GM04503 (cell line): ENCODE measurements at regions not wholly inside any gene's neighbourhood (a gene's known extent, or its start where the extent isn't known, plus 50 kb on each side); places are given as distances from the start of the nearest gene placed in this dataset.
"Not testable (repeated sequence)": the region's sequence is repeated elsewhere in the genome, so short reads cannot be mapped to it uniquely, and the experiment has no call there.

ENCODE experiments used
- DNase-seq: peaks from one replicate; pipeline ENCODE4 v3.0.0-alpha.2; 2012; ENCODE audit warnings: low read depth

- no peak for DNase-seq
Observed at GRCh38 chr6:121925534-121926255, 473.8 kb upstream of the HSF2 start.

DNA sequence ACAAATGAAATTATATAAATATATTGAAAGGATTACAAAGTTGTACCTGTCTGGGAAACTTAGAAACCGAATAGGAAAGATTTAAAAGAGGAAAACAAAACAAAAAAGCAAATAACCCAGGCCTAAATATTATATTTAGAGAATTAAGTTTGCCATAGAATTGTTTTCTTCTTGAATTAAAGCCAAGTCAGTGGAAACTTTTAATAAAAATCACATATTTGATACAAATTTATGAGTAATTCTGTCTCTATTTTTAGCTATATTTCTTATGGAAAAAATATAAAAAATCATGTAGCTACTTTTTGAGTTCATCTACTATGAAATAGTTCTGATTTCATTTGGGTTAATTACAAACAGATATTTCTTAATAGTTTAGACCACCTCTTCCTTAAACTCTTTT is 470.2 kb upstream of the HSF2 start:
- DNase-seq = no peak

DNA sequence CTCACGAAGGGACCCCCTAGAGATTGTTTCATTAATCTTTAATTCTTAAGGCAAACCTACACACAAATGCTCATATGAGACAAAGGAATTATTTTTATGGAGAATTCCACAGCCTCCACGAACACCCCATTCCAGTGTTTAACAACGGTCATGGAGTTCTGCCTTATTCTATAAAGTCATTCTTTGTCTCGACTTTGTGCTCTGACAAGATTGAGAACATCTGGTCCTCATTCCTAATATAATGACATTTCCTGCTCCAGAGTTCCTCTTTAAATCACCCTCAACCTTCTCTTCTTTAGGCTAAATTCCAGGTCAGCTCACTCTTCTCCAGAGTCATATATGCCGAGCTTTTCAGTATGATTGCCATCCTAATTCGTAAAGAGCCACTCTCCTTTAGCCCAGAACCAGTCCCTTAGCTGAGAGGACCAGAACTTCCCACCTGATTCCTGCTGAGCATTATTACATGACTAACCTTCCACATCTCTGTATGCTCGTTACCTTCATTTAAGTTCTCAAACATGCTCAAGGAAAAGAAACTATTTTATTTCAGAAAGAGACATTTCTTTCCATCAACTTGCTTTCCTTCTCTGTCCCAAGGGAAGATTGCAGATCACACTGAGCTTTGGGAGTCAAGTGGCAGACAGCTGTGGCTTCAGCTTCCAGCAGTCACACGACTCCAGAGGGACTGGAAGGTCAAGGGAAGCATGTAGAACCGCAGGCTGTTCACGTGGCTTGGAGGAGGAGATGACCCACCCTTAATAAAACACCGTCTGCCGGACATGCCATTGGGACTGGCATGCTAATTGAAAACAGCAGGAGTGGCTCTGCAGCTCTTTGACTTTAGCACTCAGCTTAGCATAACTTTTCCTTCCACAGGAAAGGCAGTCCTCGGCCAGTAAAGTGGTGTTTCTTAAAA is 467.1 kb upstream of the HSF2 start:
- DNase-seq = peak; percentile 96

DNA sequence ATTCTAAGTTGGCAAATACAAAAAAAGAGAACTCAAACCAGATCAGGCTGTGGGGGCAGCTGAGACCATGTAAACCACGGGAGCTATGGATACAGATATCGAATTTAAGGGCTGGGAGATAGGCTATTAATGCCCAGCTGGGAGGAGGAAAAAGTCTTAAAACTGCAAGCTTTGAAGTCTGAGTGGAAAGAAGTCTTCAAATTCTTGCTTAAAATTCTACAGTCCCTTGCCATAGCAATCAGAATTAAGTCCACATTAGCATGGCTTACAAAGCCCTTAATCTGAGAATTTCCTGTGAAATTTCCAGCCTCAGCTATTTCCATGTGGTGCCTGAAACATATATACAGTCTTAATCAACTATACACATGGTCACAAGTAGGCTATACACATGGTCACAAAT is 465.0 kb upstream of the HSF2 start:
- DNase-seq = no peak

- no peak for DNase-seq
Observed at GRCh38 chr6:121940728-121941127, 458.7 kb upstream of the HSF2 start.

DNA sequence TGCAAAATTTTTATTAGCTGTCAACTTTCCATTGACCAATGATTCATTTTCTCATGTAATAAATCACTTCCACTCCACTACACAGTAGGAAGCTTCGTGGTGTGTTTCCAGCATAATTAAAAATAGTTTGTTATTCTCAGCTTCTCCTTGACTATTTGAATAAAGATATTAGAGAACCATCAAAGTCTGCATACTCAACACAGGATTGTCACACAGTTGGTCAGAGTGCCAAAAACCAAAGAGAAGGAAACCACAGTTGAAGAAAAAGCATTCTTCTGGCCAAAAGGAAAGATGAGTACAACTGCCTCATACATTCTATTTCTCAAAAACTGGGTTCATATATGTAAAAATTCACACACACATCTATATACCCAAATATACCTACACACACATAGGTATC is 455.1 kb upstream of the HSF2 start:
- DNase-seq = peak; percentile 55

GRCh38 chr6:121951123-121951522 is 448.3 kb upstream of the HSF2 start:
- DNase-seq = no peak

- peak; percentile 47 for DNase-seq
Observed at GRCh38 chr6:121951918-121952379, 447.5 kb upstream of the HSF2 start.

DNA sequence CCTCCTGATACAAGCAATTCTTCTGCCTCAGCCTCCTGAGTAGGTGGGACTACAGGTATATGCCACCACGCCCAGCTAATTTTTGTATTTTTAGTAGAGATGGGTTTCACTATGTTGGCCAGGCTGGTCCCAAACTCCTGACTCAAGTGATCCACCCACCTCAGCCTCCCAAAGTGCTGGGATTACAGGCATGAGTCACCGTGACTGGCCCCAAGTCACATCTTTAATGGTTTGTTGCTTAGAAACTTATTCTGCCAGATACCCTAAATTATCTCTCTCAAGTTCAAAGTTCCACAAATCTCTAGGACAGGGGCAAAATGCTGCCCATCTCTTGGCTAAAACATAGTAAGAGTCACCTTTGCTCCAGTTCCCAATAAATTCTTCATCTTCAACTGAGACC is 444.1 kb upstream of the HSF2 start:
- not testable (repeated sequence) for DNase-seq

GRCh38 chr6:121956782-121957181 is 442.7 kb upstream of the HSF2 start:
- DNase-seq = peak; percentile 54

DNA sequence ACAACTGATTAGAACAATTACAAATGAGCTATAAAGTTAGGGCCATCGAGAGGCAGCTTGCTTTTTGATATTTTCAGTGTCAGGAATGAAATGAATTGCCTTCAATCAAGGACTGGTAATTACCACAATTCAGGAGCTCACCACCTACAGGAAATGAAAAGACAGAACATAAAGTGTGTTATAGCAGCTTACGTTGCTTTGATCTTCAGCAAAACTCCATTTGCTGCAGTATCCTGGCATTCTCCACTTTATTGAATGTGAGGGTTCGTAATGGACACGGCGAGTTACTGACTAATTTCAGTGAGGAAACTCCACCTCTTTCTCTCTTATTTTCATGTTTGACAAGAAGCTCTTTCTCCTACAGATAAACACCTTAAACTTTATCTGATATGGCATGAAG is 440.0 kb upstream of the HSF2 start:
- DNase-seq = no peak

DNA sequence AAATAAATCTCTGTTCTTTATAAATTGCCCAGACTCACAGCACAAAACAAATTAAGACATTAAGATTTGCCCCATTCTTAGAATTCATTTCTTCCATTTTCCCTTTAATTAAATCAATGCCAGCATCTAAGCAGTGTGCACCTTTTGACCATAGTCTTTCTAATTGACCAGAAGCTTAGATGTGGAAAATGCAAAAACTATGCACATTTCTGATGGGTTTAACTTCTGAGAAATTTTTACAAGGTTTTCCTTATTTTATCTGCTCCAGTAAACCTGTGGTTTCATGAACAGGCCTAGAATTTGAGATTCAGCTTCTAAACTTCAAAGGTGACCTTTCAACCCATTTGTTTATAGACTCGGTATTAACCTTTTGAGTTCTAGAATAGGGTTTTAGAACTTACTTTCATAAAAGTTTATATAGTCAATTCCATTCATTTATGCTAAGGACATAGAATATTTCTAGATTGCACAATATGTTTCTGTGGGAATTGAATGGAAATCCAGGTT is 437.8 kb upstream of the HSF2 start:
- DNase-seq = no peak

DNA sequence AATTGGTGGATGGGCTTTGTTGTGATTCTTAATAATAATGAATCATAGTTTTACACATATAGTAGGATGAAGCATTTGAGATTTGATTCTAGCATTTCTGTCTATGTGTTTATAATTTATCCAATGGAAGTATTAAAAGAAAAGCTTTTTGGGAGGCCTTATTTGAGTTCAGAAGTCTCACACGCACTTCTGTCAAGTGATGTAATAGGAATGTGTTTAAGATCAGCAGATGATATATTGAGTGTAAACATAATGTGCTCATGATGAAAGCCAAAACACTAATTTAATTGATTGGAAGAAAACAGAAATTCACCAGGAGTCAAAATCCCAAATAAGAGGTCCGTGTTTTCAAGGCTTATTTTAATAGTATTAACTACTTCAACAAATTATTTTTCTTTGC is 435.6 kb upstream of the HSF2 start:
- DNase-seq = no peak

DNA sequence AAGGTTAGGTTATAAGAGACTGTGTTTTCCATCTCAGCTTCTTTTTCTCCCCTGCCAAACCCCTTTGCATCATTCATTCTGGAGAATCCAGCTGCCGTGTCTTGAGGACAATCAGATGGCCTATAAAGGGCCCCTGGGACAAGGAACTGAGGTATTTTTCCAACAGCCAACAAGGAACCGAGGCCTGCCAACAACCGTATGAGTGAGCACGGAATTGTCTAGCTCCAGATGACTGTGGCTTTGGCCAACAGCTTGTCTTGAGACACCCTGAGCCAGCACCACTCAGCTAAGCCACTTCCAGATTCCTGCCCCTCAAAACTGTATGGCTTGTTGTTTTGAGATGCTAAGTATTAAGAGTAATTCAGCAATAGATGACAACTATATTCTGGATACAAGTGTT is 433.7 kb upstream of the HSF2 start:
- DNase-seq = peak; percentile 84

GRCh38 chr6:121967631-121968030 is 431.8 kb upstream of the HSF2 start:
- DNase-seq = no peak

DNA sequence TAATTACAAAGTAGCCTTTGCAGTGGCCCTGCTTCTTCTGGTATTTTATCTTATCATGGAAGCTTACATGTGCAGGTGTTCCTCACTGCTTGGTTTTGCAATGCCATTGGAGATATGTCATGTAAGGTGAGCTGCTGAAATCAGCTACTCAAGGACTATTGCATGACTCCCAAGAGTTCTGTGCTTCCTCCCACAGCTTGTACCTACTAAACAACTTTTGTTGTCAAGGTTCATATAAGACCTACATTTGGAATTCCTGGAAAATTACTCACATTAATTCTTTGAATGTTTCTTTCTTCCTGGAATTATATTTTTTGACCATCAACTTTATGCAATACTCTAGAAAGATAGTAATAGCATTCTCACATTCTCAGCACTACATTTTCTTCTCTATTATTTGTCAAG is 427.5 kb upstream of the HSF2 start:
- DNase-seq = peak; percentile 37

DNA sequence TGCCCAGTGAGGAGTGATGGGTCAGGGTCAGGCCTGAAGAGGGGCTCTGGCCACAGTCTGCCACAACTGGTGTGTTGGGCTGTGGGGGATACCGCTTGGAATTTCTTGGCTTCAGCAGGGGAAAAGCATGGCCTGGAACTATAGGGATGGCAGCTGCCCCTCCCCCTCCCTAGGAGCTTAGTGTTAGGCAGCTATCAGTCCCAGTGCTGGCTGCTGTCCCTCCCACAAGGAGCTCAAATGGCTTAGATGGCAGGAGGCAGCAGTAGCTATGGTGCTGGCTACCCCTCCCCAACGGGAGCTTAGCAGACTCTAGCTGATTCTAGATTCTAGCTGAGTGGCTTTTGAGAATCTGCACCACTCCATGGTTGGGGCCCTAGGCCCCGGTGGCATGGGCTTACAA is 414.5 kb upstream of the HSF2 start:
- DNase-seq = no peak

DNA sequence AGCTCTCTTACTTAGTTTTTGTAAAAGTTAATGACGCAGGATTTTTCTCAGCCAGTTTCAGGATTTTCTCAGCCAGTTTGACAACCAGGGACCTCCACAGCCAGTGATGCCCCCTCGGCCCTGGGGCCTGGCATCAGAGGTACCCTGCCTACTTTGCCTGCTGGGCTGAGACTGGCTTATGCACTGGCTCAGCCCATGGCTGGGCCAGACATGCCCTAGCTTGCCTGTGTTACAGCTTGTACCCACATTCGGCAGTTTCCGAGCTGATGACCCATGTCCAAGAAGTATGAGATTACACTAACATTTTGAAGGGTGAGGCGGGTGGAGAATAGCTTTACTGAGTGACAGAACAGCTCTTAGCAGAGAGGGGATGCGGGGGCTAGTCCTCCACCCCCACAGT is 406.1 kb upstream of the HSF2 start:
- no peak for DNase-seq

- DNase-seq = no peak
Observed at GRCh38 chr6:121994919-121995318, 404.5 kb upstream of the HSF2 start.

DNA sequence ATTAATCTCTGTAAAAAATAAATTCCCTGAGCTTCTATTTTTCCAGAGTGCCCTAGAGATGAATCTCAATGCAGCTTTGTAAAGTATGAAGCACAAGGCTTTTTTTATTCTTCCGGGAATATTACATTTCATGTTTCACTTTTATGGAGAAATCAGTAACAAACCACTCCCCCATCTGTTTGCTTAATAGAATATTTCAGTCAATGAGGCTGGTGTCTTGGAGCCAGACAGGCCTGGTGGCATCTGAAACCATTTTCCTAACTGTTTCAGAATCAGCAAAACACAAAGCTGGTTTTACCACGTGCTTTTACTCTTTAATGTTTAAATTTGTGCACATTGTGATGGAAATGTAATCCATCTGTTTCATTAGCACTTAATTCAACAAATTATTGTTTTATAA is 400.8 kb upstream of the HSF2 start:
- DNase-seq = no peak

DNA sequence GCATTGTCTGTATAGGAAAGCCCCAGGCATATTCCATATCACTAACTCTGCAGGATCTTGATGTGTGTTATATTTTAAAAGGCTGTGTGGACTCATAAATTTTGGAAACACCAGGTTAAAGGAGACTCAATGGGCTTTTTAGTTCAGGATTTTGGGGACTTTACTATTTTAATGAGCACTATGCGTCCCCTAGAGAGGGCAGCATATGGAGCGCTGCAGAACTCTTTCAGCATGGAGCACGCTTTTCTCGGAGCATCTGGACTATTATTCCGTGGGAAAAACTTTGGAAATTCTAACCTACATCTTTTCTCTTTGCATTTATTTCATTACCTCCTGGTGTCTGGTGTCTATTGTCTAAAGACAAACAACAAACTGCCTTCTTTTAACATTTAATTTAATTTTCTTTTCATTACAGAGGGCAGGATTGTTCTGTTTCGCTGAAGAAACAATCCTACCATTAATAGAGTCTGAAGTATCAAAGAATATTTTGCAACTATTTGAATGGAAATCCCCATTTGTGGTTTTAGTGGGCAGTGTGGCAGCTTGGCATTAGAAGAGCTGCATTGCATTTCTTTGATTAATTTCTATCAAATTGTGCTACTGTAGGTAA is 399.9 kb upstream of the HSF2 start:
- DNase-seq = no peak

DNA sequence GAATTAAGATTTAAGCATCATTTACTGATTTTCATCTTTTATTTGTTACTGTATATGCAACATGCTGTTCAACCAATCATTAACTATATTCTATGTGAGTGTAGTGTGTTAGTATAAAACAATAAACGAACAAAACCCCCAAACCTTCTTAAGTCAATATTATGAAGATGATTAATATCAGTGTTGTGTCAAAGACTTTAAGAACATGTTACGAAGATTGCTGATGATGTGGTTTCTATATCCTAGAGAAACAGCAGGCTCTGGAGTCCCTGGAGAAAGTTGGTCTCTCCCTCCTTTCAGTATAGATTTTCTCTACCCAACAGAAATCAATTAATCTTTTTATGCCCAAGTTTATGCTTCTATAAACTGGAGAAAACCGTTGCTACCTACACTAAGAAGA is 393.8 kb upstream of the HSF2 start:
- no peak for DNase-seq

DNA sequence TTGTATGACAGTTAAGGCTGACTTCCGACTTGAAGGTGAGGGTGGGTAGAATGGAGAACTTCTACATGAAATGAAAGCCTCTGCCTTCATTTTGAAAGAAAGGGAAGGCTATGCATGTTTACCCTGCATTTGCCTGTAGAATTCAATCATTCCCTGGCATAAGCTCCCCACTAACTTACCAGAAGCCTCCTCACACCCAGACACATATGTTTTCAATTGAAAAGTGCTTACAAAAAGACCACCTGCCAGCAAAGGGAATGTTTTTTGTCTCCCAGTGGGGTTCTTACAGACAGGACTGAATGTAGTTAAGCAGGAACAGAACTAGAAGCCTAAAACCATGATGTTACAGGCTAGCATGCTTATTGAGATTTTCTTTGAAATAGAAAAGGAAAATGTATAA is 392.1 kb upstream of the HSF2 start:
- DNase-seq = no peak
